ENCODE measurements at regions not wholly inside any gene's neighbourhood (a gene's known extent, or its start where the extent isn't known, plus 50 kb on each side); places are given as distances from the start of the nearest gene placed in this dataset.

DNA sequence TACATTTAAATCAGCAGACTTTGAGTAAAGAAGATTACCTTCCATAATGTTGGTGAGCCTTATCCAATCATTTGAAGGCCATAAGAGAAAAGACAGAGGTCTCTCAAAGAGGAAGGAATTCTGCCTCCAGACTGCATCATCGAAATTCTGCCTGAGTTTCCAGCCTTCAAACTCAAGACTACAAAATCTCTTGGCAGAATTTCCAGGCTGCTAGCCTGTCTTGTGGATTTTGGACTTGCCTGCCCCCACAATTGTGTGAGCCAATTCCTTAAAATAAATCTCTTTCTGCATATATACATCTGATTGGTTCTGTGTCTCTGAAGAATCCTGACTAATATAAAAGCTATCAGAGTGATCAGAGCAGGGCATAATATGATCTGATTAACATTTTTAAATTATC, 216.6 kb upstream of the CPHXL start:
- no peak for DNase-seq
- intact Hi-C loops (cut with micrococcal nuclease; ENCODE audit: unreplicated experiment) = no loop called here
- Mint-ChIP-seq H3K4me3 (ENCODE audit: low read depth, unreplicated experiment) (no peak overlapping the region), H3K27ac (ENCODE audit: unreplicated experiment) (no peak overlapping the region), H3K36me3 (ENCODE audit: insufficient read depth, unreplicated experiment) (no peaks in the 10 kb centered on the region), H3K27me3 (ENCODE audit: unreplicated experiment) (peaks cover 6% of the 10 kb centered on the region), H3K9me3 (ENCODE audit: low read depth, unreplicated experiment) (no peaks in the 10 kb centered on the region), H3K4me1 (ENCODE audit: low read depth, unreplicated experiment) (no peaks in the 10 kb centered on the region)
- TF ChIP-seq CTCF (IDR thresholded peaks at IDR 0.05; ENCODE audit: unreplicated experiment) = no peak
- CTCF ChIA-PET = interaction anchor here (0.6 kb wide), 1 partner anchor 13 kb away, joined by 6 read pairs; no protein-coding TSS in a partner anchor
- no TSS peak for BruUV-seq (replicated peaks)

- no peak overlapping the region for H3K4me3 Mint-ChIP-seq (ENCODE audit: low read depth, unreplicated experiment)
- H3K27ac Mint-ChIP-seq (ENCODE audit: unreplicated experiment) = no peak overlapping the region
- TF ChIP-seq CTCF (IDR thresholded peaks at IDR 0.05; ENCODE audit: unreplicated experiment) = no peak
- no peak for DNase-seq
- no peaks in the 10 kb centered on the region for H3K9me3 Mint-ChIP-seq (ENCODE audit: low read depth, unreplicated experiment)
- no TSS peak for BruUV-seq (replicated peaks)
- no peaks in the 10 kb centered on the region for H3K36me3 Mint-ChIP-seq (ENCODE audit: insufficient read depth, unreplicated experiment)
- CTCF ChIA-PET = no interaction called here
- intact Hi-C loops (cut with micrococcal nuclease; ENCODE audit: unreplicated experiment) = no loop called here
- peaks cover 11% of the 10 kb centered on the region for H3K27me3 Mint-ChIP-seq (ENCODE audit: unreplicated experiment)
- no peaks in the 10 kb centered on the region for H3K4me1 Mint-ChIP-seq (ENCODE audit: low read depth, unreplicated experiment)
Measured at GRCh38 chr16:75943705-75944514, 217.6 kb upstream of the CPHXL start.

GRCh38 chr16:75945916-75946457, 219.7 kb upstream of the CPHXL start:
- CTCF ChIA-PET = no interaction called here
- no TSS peak for BruUV-seq (replicated peaks)
- H3K4me1 Mint-ChIP-seq (ENCODE audit: low read depth, unreplicated experiment) = no peaks in the 10 kb centered on the region
- H3K9me3 Mint-ChIP-seq (ENCODE audit: low read depth, unreplicated experiment) = no peaks in the 10 kb centered on the region
- TF ChIP-seq CTCF (IDR thresholded peaks at IDR 0.05; ENCODE audit: unreplicated experiment) = no peak
- H3K4me3 Mint-ChIP-seq (ENCODE audit: low read depth, unreplicated experiment) = no peak overlapping the region
- H3K27ac Mint-ChIP-seq (ENCODE audit: unreplicated experiment) = no peak overlapping the region
- peaks cover 11% of the 10 kb centered on the region for H3K27me3 Mint-ChIP-seq (ENCODE audit: unreplicated experiment)
- no peaks in the 10 kb centered on the region for H3K36me3 Mint-ChIP-seq (ENCODE audit: insufficient read depth, unreplicated experiment)
- intact Hi-C loops (cut with micrococcal nuclease; ENCODE audit: unreplicated experiment) = no loop called here
- DNase-seq = no peak

- Mint-ChIP-seq H3K27me3 (ENCODE audit: unreplicated experiment) (peaks cover 11% of the 10 kb centered on the region), H3K36me3 (ENCODE audit: insufficient read depth, unreplicated experiment) (no peaks in the 10 kb centered on the region), H3K9me3 (ENCODE audit: low read depth, unreplicated experiment) (no peaks in the 10 kb centered on the region), H3K4me1 (ENCODE audit: low read depth, unreplicated experiment) (no peaks in the 10 kb centered on the region), H3K27ac (ENCODE audit: unreplicated experiment) (no peak overlapping the region), H3K4me3 (ENCODE audit: low read depth, unreplicated experiment) (no peak overlapping the region)
- BruUV-seq (replicated peaks) = no TSS peak
- DNase-seq = no peak
- intact Hi-C loops (cut with micrococcal nuclease; ENCODE audit: unreplicated experiment) = no loop called here
- CTCF ChIA-PET = no interaction called here
- no peak for TF ChIP-seq CTCF (IDR thresholded peaks at IDR 0.05; ENCODE audit: unreplicated experiment)
Measured at GRCh38 chr16:75947626-75948239, 221.4 kb upstream of the CPHXL start.

Measured in Calu3 (cell line).